ENCODE measurements at regions not wholly inside any gene's neighbourhood (a gene's known extent, or its start where the extent isn't known, plus 50 kb on each side); places are given as distances from the start of the nearest gene placed in this dataset.
A peak's percentile ranks its signal among the peaks of the same experiment; 100 is the strongest.

- no peak for DNase-seq
Measured at GRCh38 chr12:77722536-77722935, 108.2 kb upstream of the NAV3 start.

- DNase-seq = no peak
Measured at GRCh38 chr12:77720258-77720657, 110.4 kb upstream of the NAV3 start.

DNA sequence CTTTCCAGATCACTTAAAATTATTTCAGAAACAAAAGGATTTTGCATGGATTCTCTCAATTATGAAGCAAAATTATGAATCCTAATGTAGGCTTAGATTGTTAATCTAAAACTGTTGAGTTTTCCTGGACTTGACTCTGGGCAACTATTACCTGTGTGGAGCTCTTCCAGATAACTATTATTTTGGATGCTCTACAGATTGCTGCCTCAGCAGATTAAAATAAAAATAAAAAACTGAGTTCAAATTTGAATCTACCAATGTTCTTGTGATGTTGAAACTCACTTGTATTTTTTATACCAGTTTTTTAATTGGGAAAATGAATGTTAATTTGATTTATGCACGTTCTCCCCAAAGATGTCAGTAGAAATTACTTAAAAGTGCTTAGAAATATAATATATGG lies 120.5 kb upstream of the NAV3 start:
- DNase-seq = no peak

- DNase-seq = no peak
Measured at GRCh38 chr12:77697126-77697525, 133.6 kb upstream of the NAV3 start.

DNA sequence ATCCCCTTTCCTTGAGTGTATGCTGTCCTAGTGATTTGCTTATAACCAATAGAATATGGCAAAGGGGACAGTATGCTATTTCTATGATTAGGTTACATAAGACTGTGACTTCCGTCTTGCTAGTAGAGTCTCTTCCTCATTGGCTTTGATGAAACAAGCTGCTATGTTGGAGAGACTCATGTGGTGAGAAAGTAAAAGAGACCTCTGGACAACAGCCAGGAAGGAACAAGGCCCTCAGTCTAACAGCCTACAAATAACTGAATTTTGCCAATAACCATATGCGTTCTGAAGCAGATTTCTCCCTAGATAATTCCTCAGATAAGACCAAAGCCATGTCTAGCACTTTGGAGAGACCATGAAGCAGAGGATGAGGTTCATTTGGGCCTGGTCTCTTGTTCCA lies 134.5 kb upstream of the NAV3 start:
- DNase-seq = no peak

DNA sequence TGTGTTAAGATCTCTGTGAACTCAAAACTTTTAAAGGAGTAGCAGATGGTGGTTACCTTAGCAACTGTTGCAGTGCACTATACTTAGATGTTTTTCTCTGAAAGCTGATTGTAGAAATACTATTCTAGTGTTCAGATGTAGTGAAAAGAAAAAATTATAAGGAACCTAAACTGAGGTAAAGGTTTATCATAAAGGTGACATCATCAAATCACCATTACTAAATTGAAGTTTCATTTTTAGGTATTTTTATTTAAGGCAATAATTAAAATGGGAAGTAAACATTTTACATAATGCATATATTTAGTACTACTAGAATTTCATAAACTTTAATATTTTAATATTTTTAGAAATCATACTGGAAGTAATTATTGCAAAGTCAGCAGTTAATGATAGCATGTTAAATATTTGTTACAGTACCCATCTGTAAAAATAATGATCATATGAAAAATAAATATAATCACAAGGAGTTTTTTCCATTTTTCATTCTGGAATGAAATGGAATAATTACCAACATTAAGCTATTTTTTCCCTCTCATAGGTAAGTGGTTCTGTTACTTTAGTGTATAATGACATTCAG lies 141.1 kb upstream of the NAV3 start:
- DNase-seq = no peak

- DNase-seq = no peak
Measured at GRCh38 chr12:77687321-77687720, 143.4 kb upstream of the NAV3 start.

DNA sequence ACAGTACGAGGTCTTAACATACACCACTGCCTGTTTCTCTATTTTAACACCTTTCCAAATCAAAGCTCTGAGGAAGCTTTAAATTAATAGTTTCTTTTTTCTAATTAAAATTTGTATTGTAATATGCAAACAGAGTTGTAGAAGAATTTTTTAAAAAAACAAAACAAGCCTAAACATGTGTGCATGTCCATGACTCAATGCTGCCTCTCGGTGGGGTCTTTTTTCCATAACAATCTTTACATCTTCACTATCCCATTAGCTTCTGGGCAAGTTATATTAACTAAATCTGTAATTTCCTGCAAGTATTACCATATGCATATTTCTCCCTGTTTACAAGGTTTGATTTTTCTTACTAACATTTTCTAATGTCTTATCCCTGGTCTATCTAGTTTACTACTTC lies 143.9 kb upstream of the NAV3 start:
- DNase-seq = no peak

DNA sequence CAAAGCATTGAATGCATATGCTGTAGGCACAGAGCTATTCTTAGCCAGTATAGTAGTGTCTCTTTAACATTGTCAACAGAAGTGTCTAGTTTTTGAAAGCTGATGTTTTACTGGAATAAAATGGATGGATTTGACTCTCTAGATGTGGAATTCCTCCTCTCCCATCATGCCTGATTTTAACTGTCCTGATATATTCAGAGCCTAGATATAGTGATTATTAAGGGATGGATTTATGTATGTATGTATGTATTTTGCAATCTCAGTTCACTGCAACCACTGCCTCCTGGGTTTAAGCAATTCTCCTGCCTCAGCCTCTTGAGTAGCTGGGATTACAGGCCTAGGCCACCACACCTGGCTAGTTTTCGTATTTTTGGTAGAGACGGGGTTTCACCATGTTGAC lies 144.8 kb upstream of the NAV3 start:
- DNase-seq = no peak

DNA sequence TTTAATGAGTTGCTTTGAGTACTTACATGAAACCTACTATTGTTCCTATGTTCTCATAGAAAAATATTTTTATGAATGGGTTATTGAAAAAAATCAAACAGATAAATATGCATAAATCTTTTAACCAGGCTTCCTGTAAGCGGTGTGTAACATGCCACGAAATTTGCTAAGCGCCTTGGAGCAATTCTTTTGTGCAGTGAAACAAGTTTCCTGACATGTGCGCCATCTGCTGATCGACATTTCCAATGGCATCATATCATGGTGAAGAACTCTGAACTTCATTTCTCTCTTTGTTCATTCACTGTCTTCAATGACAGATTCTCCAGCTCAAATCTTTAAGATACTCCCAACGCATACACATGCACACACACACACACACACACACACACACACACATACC lies 145.6 kb upstream of the NAV3 start:
- DNase-seq = peak; percentile 2 to 10

DNA sequence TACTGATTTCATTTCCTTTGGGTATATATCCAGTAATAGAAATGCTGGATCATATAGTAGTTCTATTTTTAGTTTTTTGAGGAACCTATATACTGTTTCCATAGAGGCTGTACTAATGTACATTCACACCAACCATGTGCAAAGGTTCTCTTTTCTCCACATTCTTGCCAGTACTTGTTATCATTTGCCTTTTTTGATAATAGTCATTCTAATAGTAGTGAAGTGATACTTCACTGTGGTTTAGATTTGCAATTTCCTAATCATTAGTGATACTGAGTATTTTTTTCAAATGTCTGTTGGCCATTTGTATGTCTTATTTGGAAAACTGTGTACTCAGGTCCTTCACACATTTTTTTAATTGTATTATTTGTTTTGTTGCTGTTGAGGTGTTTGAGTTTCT lies 148.2 kb upstream of the NAV3 start:
- no peak for DNase-seq

DNA sequence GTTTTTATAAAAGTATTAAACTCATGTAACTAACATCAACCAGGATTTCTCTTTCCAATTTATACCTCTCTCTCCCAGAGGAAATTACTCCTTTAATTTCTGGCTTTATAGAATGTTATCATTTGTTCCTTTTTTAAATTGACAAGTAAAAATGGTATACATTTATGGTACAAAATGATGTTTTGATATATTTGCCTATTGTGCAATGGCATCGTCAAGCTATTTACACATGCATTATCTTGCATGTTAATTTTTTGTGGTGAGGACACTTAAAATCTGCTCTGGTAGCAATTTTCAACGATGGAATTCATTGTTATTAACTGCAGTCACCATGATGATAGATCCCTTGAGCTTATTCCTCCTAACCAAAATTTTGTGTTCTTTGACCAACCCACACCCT lies 149.0 kb upstream of the NAV3 start:
- DNase-seq = no peak

- no peak for DNase-seq
Measured at GRCh38 chr12:77679686-77680085, 151.0 kb upstream of the NAV3 start.

DNA sequence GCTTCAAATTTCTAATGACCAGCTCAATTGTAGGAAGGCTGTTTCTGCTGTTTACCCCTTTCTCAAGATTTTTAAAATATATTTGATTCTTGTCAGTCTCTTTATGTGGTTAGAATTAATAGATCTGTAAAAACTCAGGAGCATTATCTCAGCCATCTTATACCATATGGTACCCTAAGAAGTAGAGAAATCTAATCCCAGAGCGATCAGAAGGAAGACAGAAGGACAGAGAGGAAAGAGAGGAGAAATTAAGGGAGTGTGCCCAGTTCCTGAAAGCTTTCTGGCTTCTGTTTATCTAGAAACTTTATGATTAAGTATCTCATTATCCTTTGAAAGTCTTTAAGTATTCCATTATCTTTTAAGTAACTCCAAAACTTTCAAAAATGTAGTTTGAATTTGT lies 152.1 kb upstream of the NAV3 start:
- DNase-seq = no peak

DNA sequence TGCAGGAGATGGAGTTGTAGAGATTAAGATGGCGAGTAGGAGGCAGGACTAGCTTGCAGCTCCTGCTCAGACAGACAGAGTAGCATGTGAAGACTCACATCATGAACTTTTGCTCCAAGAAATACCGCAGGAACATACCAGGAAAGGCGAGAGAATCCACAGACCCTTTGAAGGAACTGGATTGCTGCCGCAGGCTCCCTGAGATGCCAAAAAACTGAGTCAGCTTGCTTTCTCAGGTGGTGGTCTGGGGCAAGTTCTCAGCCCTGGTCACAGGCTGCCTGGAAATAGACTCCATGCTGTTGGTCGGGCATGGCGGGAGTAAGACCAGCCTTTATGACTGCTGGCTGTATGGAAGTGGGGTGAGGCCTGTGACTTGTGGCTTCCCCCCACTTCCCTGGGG lies 163.6 kb upstream of the NAV3 start:
- no peak for DNase-seq

- no peak for DNase-seq
Measured at GRCh38 chr12:77648716-77649115, 182.0 kb upstream of the NAV3 start.

- DNase-seq = no peak
Measured at GRCh38 chr12:77645966-77646598, 184.6 kb upstream of the NAV3 start.

DNA sequence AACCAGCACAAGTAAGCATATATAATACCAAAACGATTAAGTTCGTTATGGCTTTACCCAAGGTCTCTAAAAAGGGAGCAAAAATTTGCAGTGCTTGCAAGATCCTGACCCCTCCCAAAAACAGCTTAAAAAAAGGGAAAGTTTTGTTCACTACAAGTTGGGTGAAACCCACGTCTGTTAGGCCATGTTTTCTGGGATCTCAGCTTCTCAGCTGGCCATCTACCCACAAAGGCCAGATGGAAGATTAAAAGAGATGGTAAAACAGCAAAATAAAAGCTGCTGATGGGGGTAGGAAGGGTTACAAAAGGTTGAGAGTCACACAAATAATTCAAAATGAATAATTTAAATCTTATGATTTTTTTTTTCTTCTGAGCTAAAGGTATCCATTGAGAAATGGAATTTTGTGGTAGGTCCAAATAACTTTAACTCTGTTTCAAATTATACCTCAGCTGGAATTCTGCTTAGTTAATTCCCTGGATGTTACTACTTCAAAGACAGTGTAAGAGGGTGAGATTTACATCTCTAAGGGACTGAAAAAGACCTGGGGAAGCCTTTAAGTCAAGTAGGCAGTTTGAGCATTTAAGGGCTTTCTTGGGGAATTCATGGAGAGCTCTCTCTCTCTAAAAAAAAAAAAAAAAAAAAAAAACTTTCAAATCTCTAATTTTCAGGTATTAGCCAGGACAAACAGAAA lies 185.6 kb upstream of the NAV3 start:
- DNase-seq = no peak

- no peak for DNase-seq
Measured at GRCh38 chr12:77642246-77642645, 188.4 kb upstream of the NAV3 start.

GRCh38 chr12:77640356-77640755 lies 190.3 kb upstream of the NAV3 start:
- no peak for DNase-seq

GRCh38 chr12:77630790-77631445 lies 199.8 kb upstream of the NAV3 start:
- DNase-seq = no peak

- DNase-seq = no peak
Measured at GRCh38 chr12:77630344-77630743, 200.3 kb upstream of the NAV3 start.

- no peak for DNase-seq
Measured at GRCh38 chr12:77629141-77629540, 201.6 kb upstream of the NAV3 start.

DNA sequence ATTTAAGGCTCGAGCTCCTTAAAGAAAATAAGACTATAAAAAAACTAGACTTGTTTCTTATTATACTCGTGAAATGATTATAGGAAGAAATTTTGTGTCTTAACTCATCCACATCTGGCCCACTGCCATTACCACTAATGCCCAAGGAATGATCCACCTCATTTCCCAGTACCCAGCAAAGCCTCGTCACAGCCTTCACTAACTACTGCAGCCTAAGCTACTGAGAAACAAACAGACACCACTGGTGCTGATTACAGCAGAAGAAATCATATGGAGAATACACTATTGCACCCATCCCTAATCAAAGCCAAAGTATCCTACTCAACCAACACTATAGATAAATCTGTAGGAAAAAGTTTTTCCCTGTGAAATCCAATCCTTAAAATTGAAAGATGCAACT lies 205.3 kb upstream of the NAV3 start:
- DNase-seq = no peak
